B cell (primary cell): ENCODE measurements at regions not wholly inside any gene's neighbourhood (a gene's known extent, or its start where the extent isn't known, plus 50 kb on each side); places are given as distances from the start of the nearest gene placed in this dataset.

Experiments used
- CTCF ChIP-seq: fragments of 200-600 bp; IDR thresholded peaks from one replicate; pipeline ENCODE4 v1.8.0; 2022; ENCODE audit warnings: antibody characterized with exemption, mild to moderate bottlenecking
- EZH2 ChIP-seq: IDR thresholded peaks from 2 replicates; pipeline ENCODE4 v1.6.1; 2012; ENCODE audit warnings: borderline replicate concordance, low read depth, mild to moderate bottlenecking, moderate library complexity, low read length; ENCODE audit not compliant: insufficient read depth, poor library complexity, severe bottlenecking

GRCh38 chr3:181066143-181067087 is 76.9 kb upstream of the DNAJC19 start:
- TF ChIP-seq CTCF (no peak), EZH2 (no peak)
